ENCODE measurements at regions not wholly inside any gene's neighbourhood (a gene's known extent, or its start where the extent isn't known, plus 50 kb on each side); places are given as distances from the start of the nearest gene placed in this dataset.

GRCh38 chr4:22196551-22196950 lies 248.0 kb upstream of the KCNIP4 start:
- TF ChIP-seq CTCF (conservative IDR thresholded peaks at IDR 0.05) (no peak), EZH2 (IDR thresholded peaks at IDR 0.05; ENCODE audit: low read depth) (no peak)

Measured in PC-9 (cell line).